ENCODE measurements at regions not wholly inside any gene's neighbourhood (a gene's known extent, or its start where the extent isn't known, plus 50 kb on each side); places are given as distances from the start of the nearest gene placed in this dataset.

- TF ChIP-seq, protein P1, sequence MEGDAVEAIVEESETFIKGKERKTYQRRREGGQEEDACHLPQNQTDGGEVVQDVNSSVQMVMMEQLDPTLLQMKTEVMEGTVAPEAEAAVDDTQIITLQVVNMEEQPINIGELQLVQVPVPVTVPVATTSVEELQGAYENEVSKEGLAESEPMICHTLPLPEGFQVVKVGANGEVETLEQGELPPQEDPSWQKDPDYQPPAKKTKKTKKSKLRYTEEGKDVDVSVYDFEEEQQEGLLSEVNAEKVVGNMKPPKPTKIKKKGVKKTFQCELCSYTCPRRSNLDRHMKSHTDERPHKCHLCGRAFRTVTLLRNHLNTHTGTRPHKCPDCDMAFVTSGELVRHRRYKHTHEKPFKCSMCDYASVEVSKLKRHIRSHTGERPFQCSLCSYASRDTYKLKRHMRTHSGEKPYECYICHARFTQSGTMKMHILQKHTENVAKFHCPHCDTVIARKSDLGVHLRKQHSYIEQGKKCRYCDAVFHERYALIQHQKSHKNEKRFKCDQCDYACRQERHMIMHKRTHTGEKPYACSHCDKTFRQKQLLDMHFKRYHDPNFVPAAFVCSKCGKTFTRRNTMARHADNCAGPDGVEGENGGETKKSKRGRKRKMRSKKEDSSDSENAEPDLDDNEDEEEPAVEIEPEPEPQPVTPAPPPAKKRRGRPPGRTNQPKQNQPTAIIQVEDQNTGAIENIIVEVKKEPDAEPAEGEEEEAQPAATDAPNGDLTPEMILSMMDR (IDR thresholded peaks at IDR 0.05): no peak
- no peak for TF ChIP-seq POLR2A (IDR thresholded peaks at IDR 0.05)
These were observed 507.4 kb upstream of the MYT1L start for GRCh38 chr2:2838548-2838845.

Data from uterus (tissue), 2 donors.